Heart right ventricle (tissue), 16 donors: ENCODE measurements at regions not wholly inside any gene's neighbourhood (a gene's known extent, or its start where the extent isn't known, plus 50 kb on each side); places are given as distances from the start of the nearest gene placed in this dataset.
A peak's percentile ranks its signal among the peaks of the same experiment; 100 is the strongest.

Experiments
- ATAC-seq, 8 donors: fragments of 200-7000 bp; cut with Tn5 transposase; one replicate each; pipeline ENCODE4 v1.9.1; 2020; ENCODE audit warnings: mild to moderate bottlenecking in 8 of 8, moderate library complexity in 8 of 8, moderate number of reproducible peaks in 1 of 8
- DNase-seq, 2 donors: peaks; one replicate each; pipeline ENCODE4 v3.0.0-alpha.2; 2020
- H3K27ac ChIP-seq, 10 donors: fragments of 200-600 bp; sonication (generic) in 2 of 10; one replicate each; pipeline versions ENCODE4 v1.5.0 to v1.8.0; 2020 to 2022; ENCODE audit warnings: mild to moderate bottlenecking in 3 of 10
- H3K27me3 ChIP-seq, 7 donors: fragments of 200-600 bp; one replicate each; pipeline ENCODE4 v1.8.0; 2021 to 2022; ENCODE audit warnings: mild to moderate bottlenecking in 2 of 7
- H3K36me3 ChIP-seq, 9 donors: fragments of 200-600 bp; sonication (generic) in 1 of 9; one replicate each; pipeline versions ENCODE4 v1.5.0 to v1.8.0; 2020 to 2022; ENCODE audit warnings: mild to moderate bottlenecking in 2 of 9
- H3K4me1 ChIP-seq, 9 donors: fragments of 200-600 bp; sonication (generic) in 1 of 9; one replicate each; pipeline versions ENCODE4 v1.5.0 to v1.8.0; 2020 to 2022; ENCODE audit warnings: mild to moderate bottlenecking in 4 of 9
- H3K4me3 ChIP-seq, 10 donors: fragments of 200-600 bp; sonication (generic) in 2 of 10; one replicate each; pipeline versions ENCODE4 v1.5.0 to v1.8.0; 2020 to 2022; ENCODE audit warnings: mild to moderate bottlenecking in 7 of 10, moderate library complexity in 2 of 10
- H3K9me3 ChIP-seq, 11 donors: fragments of 200-600 bp in 10 of 11; sonication (generic) in 2 of 11; one replicate each; pipeline versions ENCODE4 v1.5.0 to v1.8.0; 2013 to 2022; ENCODE audit warnings: mild to moderate bottlenecking in 2 of 11, control low read depth in 1 of 11, moderate library complexity in 1 of 11
- WGBS, 2 donors: extraction: QIAGEN DNeasy Blood & Tissue Kit; methylation state at CpG; one replicate each; pipeline ENCODE4 v1.1.7; 2013; ENCODE audit warnings: inconsistent platforms in 1 of 2; 5-methylcytosine and 5-hydroxymethylcytosine counted together
- intact Hi-C, 10 donors: fragments of 100-400 bp; cut with DNase I; formaldehyde crosslinking; loops; one replicate each; pipeline versions ENCODE4 v1.11.1 to v1.14.2; 2022
- TF ChIP-seq, protein P1 (sequence below), 9 donors: fragments of 200-600 bp; sonication (generic) in 2 of 9; IDR thresholded peaks; one replicate each; pipeline versions ENCODE4 v1.5.0 to v1.8.0; 2021 to 2022; ENCODE audit warnings: antibody characterized with exemption in 9 of 9, mild to moderate bottlenecking in 5 of 9, moderate library complexity in 1 of 9
- donor health status: Arrhythmogenic right ventricular cardiomyopathy.
- donor health status: ischemic (EF 13 %, LVEDD 7.1; RV severe dilation, severe dysfunction).
- donor health status: healthy with polysubstance abuse.
- donor health status: DM: no; HTN: yes; CAD: no.
- donor health status: DM: no; HTN: no; CAD: no.
- donor health status: ischemic (EF 25% LVEDD 6.9; RV normal size, moderate dysfunction).
- donor health status: ischemic (EF 25% LVEDD 5.7; RV mildly dilated, moderate dysfunction).
- donor health status: healthy.
- donor health status: DM: yes; HTN: yes; CAD: no.
- donor health status: Ischemic cardiomyopathy.
- donor health status: ischemic (EF 35%, LVEDD 5.7; RV mildly dilated, moderate dysfunction).
- donor health status: nonischemic (EF 11% LVEDD 7.7; RV severe dilation, severe dysfunction).
- donor health status: DM: yes; HTN: yes; CAD: no.
- donor health status: PGD.
- donor health status: ischemic (EF 29% LVEDD 5.4; RV normal size, mild dysfunction).
- donor health status: nonischemic (EF 23%, LVEDD 6.1; RV moderate dilation, normal function).

DNA sequence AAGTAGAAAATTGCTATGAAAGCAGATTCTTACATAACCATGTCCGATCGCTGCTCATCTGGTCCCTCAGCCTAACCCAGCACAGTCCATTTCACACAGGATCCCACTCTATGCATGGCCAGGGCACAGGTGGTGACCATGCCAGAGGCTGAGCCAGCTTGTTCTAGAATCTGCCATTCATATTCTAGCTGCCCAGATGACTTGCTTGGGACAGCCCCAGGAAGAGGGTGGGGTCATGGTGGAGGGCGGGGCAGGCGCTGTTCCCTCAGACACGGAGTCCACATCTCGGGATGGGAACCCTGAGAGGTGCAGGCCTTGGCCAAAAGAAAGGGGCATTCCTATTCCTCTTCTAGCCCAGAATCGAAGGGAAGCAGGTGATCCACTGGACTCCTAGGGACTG lies 275.2 kb upstream of the IRX2 start:
- no peak for DNase-seq
- peaks cover 0 to 14% (median 0%) of the 10 kb centered on the region in 11 donors for H3K9me3 ChIP-seq
- WGBS, 2 donors = 89 to 93% methylated on average over 7 of the region's 7 CpGs
- no peaks in the 10 kb centered on the region for H3K36me3 ChIP-seq
- no peak for ATAC-seq
- intact Hi-C loops = no loop called here
- TF ChIP-seq, protein P1, sequence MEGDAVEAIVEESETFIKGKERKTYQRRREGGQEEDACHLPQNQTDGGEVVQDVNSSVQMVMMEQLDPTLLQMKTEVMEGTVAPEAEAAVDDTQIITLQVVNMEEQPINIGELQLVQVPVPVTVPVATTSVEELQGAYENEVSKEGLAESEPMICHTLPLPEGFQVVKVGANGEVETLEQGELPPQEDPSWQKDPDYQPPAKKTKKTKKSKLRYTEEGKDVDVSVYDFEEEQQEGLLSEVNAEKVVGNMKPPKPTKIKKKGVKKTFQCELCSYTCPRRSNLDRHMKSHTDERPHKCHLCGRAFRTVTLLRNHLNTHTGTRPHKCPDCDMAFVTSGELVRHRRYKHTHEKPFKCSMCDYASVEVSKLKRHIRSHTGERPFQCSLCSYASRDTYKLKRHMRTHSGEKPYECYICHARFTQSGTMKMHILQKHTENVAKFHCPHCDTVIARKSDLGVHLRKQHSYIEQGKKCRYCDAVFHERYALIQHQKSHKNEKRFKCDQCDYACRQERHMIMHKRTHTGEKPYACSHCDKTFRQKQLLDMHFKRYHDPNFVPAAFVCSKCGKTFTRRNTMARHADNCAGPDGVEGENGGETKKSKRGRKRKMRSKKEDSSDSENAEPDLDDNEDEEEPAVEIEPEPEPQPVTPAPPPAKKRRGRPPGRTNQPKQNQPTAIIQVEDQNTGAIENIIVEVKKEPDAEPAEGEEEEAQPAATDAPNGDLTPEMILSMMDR (IDR thresholded peaks at IDR 0.05) = no peak
- no peak overlapping the region for H3K27ac ChIP-seq
- no peak overlapping the region for H3K4me3 ChIP-seq
- peaks cover 0 to 9% (median 0%) of the 10 kb centered on the region in 7 donors for H3K27me3 ChIP-seq
- H3K4me1 ChIP-seq = no peaks in the 10 kb centered on the region

DNA sequence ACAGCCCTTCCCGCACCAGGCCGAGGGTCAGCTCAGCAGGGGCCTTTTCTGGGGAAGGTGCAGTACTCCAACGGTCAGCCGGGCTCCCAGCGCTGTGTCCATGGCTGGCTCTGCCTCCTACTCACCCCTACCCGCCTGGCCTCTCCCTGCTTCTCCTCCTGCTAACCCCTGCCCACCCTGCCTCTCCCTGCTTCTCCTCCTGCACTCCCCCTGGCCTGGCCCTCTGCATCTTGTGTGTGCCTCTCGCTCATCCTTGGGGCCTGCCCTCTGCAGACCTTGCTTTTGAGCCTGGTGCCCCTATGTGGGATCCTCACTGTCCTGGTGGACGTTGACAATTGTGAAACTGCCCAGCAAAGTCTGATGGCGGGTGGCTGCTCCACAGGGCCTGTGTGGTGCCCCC lies 274.6 kb upstream of the IRX2 start:
- ATAC-seq (peak in 1 of 8 donors; percentile 15), DNase-seq (no peak)
- H3K4me1 ChIP-seq = no peaks in the 10 kb centered on the region
- H3K4me3 ChIP-seq = no peak overlapping the region
- TF ChIP-seq, protein P1 (IDR thresholded peaks at IDR 0.05) = no peak
- peaks cover 0 to 14% (median 0%) of the 10 kb centered on the region in 11 donors for H3K9me3 ChIP-seq
- H3K27ac ChIP-seq = no peak overlapping the region
- H3K36me3 ChIP-seq = no peaks in the 10 kb centered on the region
- intact Hi-C loops = no loop called here
- WGBS, 2 donors = 76 to 77% methylated on average over 9 of the region's 9 CpGs
- H3K27me3 ChIP-seq = peaks cover 0 to 9% (median 0%) of the 10 kb centered on the region in 7 donors

DNA sequence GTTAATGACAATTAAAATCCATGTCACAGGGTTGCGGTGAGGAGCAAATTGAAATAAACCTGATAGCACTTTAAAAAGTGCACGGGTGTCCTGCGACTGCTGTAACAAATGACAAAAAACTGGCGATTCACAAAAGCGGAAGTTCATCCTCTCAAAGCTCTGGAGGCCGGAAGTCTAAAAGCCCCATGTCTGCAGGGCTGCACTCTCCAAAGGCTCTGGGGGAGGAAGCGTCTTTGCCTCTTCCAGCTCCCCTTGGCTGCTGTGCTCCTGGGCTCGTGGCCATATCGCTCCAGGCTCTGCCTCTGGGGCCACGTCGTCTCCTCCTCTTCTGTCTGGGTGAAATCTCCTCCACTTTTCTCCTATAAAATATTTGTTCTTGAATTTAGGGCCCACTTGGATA lies 273.9 kb upstream of the IRX2 start:
- WGBS, 2 donors = 68 to 74% methylated on average over 11 of the region's 11 CpGs
- TF ChIP-seq, protein P1 (IDR thresholded peaks at IDR 0.05) = no peak
- intact Hi-C loops = no loop called here

DNA sequence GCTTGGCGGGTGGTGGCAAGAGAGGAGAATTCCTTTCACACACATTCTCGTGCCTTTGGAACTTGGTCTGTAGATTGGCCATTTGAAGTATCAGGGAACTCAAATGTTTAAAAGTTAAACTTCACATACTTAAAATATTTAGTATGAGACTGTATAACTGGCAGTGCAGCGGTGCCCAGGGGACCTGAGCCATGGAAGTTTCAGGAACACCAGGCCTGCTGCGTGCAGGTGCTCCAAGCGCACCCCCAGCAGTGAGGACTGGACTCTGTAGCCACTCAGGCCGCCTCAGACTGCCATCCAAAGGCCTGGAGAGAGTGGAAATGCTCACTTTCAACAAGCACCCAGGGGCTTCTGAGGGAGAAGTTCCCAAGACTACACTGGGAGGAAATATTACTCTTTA lies 273.5 kb upstream of the IRX2 start:
- Histone ChIP-seq H3K27me3 (peaks cover 0 to 9% (median 0%) of the 10 kb centered on the region in 7 donors), H3K27ac (no peak overlapping the region), H3K36me3 (no peaks in the 10 kb centered on the region), H3K4me1 (no peaks in the 10 kb centered on the region), H3K4me3 (no peak overlapping the region), H3K9me3 (peaks cover 0 to 14% (median 0%) of the 10 kb centered on the region in 11 donors)
- TF ChIP-seq, protein P1 (IDR thresholded peaks at IDR 0.05) = no peak
- WGBS, 2 donors = 80 to 83% methylated on average over 6 of the region's 6 CpGs
- intact Hi-C loops = no loop called here
- ATAC-seq (no peak), DNase-seq (no peak)

More for the DNA sequence above, 273.9 kb upstream of the IRX2 start:
- Histone ChIP-seq H3K27me3 (peaks cover 0 to 9% (median 0%) of the 10 kb centered on the region in 7 donors), H3K4me1 (no peaks in the 10 kb centered on the region), H3K27ac (no peak overlapping the region), H3K9me3 (peaks cover 0 to 14% (median 0%) of the 10 kb centered on the region in 11 donors), H3K4me3 (no peak overlapping the region), H3K36me3 (no peaks in the 10 kb centered on the region)
- DNase-seq (no peak), ATAC-seq (no peak)
